Esophagus (tissue), 2 donors: ENCODE measurements at regions not wholly inside any gene's neighbourhood (a gene's known extent, or its start where the extent isn't known, plus 50 kb on each side); places are given as distances from the start of the nearest gene placed in this dataset.
"Not testable (repeated sequence)": the region's sequence is repeated elsewhere in the genome, so short reads cannot be mapped to it uniquely, and the experiment has no call there.

Source experiments
- H3K27ac ChIP-seq, 2 donors: one replicate each; pipeline ENCODE4 v1.5.1; 2013; ENCODE audit warnings: low read depth in 2 of 2, mild to moderate bottlenecking in 2 of 2, inconsistent platforms in 1 of 2, low read length in 1 of 2, moderate library complexity in 1 of 2
- H3K27me3 ChIP-seq, 2 donors: one replicate each; pipeline ENCODE4 v1.6.1; 2013; ENCODE audit warnings: low read length in 2 of 2, control low read depth in 1 of 2, mild to moderate bottlenecking in 1 of 2; ENCODE audit not compliant: insufficient read depth in 2 of 2, control insufficient read depth in 1 of 2
- H3K36me3 ChIP-seq, 2 donors: one replicate each; pipeline ENCODE4 v1.6.1; 2013; ENCODE audit warnings: low read length in 1 of 2; ENCODE audit not compliant: control insufficient read depth in 2 of 2, insufficient read depth in 2 of 2
- H3K4me1 ChIP-seq, 2 donors: one replicate each; pipeline ENCODE4 v1.6.1; 2013; ENCODE audit warnings: low read length in 1 of 2; ENCODE audit not compliant: control insufficient read depth in 2 of 2, insufficient read depth in 2 of 2
- H3K4me3 ChIP-seq, 2 donors: one replicate each; pipeline ENCODE4 v1.5.1; 2013; ENCODE audit warnings: low read length in 2 of 2, mild to moderate bottlenecking in 2 of 2, low read depth in 1 of 2, moderate library complexity in 1 of 2
- H3K9me3 ChIP-seq, 2 donors: one replicate each; pipeline ENCODE4 v1.6.1; 2013; ENCODE audit warnings: mild to moderate bottlenecking in 2 of 2, low read depth in 1 of 2, low read length in 1 of 2, moderate library complexity in 1 of 2; ENCODE audit not compliant: control insufficient read depth in 2 of 2, insufficient read depth in 1 of 2
- WGBS, 2 donors: extraction: QIAGEN DNeasy Blood & Tissue Kit; methylation state at CpG; one replicate each; pipeline ENCODE4 v1.1.7; 2013; 5-methylcytosine and 5-hydroxymethylcytosine counted together
- donor health status: healthy with polysubstance abuse.
- donor health status: Bipolar disorder and iron deficiency.

- no peak overlapping the region for H3K27ac ChIP-seq
- no peaks in the 10 kb centered on the region for H3K4me1 ChIP-seq
- H3K4me3 ChIP-seq, result no peak overlapping the region
- WGBS, 2 donors, result 79 to 85% methylated on average over 7 of the region's 7 CpGs
- no peaks in the 10 kb centered on the region for H3K9me3 ChIP-seq
- no peaks in the 10 kb centered on the region for H3K36me3 ChIP-seq
- no peaks in the 10 kb centered on the region for H3K27me3 ChIP-seq
These were observed 117.9 kb upstream of the DNAH14 start for GRCh38 chr1:224811564-224811963.

DNA sequence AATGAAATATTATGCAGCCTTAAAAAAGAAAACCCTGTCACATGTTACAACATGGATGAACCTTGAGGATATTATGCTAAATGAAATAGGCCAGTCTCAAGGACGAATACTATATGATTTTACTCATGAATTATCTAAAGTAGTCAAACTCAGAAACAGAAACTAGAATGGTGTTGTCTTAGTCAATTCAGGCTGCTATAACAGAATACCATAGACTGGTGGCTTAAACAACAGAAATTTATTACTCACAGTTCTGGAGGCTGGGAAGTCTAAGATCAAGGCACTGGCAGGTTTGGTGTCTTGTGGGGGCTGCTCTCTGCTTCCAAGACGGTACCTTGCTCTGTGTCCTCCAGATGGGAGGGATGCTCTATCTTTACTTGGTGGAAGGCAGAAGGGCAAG lies 113.8 kb upstream of the DNAH14 start:
- WGBS, 2 donors, result 80 to 82% methylated on average over 2 of the region's 2 CpGs
- no peaks in the 10 kb centered on the region for H3K27me3 ChIP-seq

GRCh38 chr1:224816062-224816461 lies 113.4 kb upstream of the DNAH14 start:
- Histone ChIP-seq H3K27me3 (no peaks in the 10 kb centered on the region), H3K36me3 (no peaks in the 10 kb centered on the region)

More for the DNA sequence above, 113.8 kb upstream of the DNAH14 start:
- Histone ChIP-seq H3K9me3 (no peaks in the 10 kb centered on the region), H3K4me3 (no peak overlapping the region), H3K4me1 (no peaks in the 10 kb centered on the region), H3K27ac (no peak overlapping the region), H3K36me3 (no peaks in the 10 kb centered on the region)

GRCh38 chr1:224817382-224817781 lies 112.1 kb upstream of the DNAH14 start:
- Histone ChIP-seq H3K27me3 (no peaks in the 10 kb centered on the region), H3K9me3 (peaks cover 0 to 2% of the 10 kb centered on the region in 2 donors), H3K27ac (no peak overlapping the region), H3K4me3 (no peak overlapping the region), H3K4me1 (no peaks in the 10 kb centered on the region), H3K36me3 (no peaks in the 10 kb centered on the region)
- WGBS, 2 donors, result 77 to 79% methylated on average over 3 of the region's 3 CpGs

More at GRCh38 chr1:224816062-224816461, 113.4 kb upstream of the DNAH14 start:
- Histone ChIP-seq H3K27ac (no peak overlapping the region), H3K9me3 (peaks cover 0 to 1% of the 10 kb centered on the region in 2 donors), H3K4me3 (no peak overlapping the region), H3K4me1 (no peaks in the 10 kb centered on the region)

DNA sequence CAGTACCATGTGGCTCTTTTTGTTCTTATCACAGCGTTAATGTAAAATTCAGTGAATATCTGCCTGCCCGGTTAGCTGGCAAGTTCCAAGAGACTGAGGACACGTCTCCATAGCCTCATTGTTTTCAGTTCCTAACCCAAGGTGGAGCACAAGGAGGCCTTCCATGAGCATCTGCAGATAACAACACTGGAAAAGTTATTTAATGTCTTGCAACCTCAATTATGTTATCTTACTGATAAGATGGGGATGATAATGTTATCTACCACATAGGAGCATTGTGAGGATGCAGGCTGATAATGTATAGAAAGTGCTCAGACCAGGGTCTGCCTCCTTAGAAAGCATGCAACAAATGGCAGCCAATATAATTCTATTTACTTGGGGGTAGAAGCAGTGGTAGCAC lies 109.6 kb upstream of the DNAH14 start:
- Histone ChIP-seq H3K9me3 (peaks cover 0 to 2% of the 10 kb centered on the region in 2 donors), H3K4me3 (no peak overlapping the region), H3K27ac (no peak overlapping the region), H3K27me3 (no peaks in the 10 kb centered on the region), H3K36me3 (no peaks in the 10 kb centered on the region), H3K4me1 (no peaks in the 10 kb centered on the region)
- 71% methylated on average over 3 of the region's 3 CpGs for WGBS, 2 donors

DNA sequence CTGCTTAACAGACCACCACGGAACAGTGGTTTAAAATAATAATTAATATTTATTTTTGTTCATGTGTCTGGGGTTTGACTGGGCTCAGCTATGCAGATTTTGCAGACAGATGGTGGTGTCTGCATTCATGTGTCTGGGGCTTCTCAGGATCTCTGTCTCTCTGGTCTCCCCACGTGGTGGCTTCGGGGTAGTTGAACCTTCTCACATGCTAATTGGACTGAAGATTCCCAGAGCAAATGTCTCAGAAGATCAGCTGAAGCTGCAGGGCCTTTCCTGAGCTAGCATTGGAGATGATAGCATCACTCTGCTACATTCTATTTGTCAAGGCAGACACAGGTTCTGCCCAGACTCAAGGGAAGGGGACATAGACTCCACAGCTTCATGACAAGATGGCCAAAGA lies 109.1 kb upstream of the DNAH14 start:
- Histone ChIP-seq H3K36me3 (no peaks in the 10 kb centered on the region), H3K27me3 (no peaks in the 10 kb centered on the region), H3K27ac (no peak overlapping the region), H3K4me3 (no peak overlapping the region), H3K9me3 (peaks cover 0 to 2% of the 10 kb centered on the region in 2 donors), H3K4me1 (no peaks in the 10 kb centered on the region)
- WGBS, 2 donors, result 62 to 70% methylated on average over 3 of the region's 3 CpGs

- WGBS, 2 donors, result 88 to 95% methylated on average over 8 of the region's 8 CpGs
- not testable (repeated sequence) for H3K9me3 ChIP-seq
These were observed 107.7 kb upstream of the DNAH14 start for GRCh38 chr1:224821751-224822150.

GRCh38 chr1:224825525-224826000 lies 103.9 kb upstream of the DNAH14 start:
- H3K4me1 ChIP-seq, result no peaks in the 10 kb centered on the region
- H3K9me3 ChIP-seq, result peaks cover 2% of the 10 kb centered on the region in 2 donors
- 59 to 70% methylated on average over 1 of the region's 1 CpG for WGBS, 2 donors
- H3K27me3 ChIP-seq, result no peaks in the 10 kb centered on the region
- no peak overlapping the region for H3K27ac ChIP-seq
- H3K36me3 ChIP-seq, result no peaks in the 10 kb centered on the region
- no peak overlapping the region for H3K4me3 ChIP-seq

More at GRCh38 chr1:224821751-224822150, 107.7 kb upstream of the DNAH14 start:
- not testable (repeated sequence) for H3K4me1 ChIP-seq, H3K36me3 ChIP-seq, H3K4me3 ChIP-seq, H3K27me3 ChIP-seq, H3K27ac ChIP-seq

GRCh38 chr1:224828691-224829090 lies 100.8 kb upstream of the DNAH14 start:
- H3K9me3 ChIP-seq, result peaks cover 2 to 5% of the 10 kb centered on the region in 2 donors
- no peak overlapping the region for H3K4me3 ChIP-seq
- no peaks in the 10 kb centered on the region for H3K36me3 ChIP-seq
- no peaks in the 10 kb centered on the region for H3K27me3 ChIP-seq
- no peaks in the 10 kb centered on the region for H3K4me1 ChIP-seq
- no peak overlapping the region for H3K27ac ChIP-seq

GRCh38 chr1:224831501-224831900 lies 98.0 kb upstream of the DNAH14 start:
- Histone ChIP-seq H3K27me3 (no peaks in the 10 kb centered on the region), H3K36me3 (no peaks in the 10 kb centered on the region), H3K9me3 (peaks cover 2 to 5% of the 10 kb centered on the region in 2 donors), H3K4me3 (no peak overlapping the region), H3K27ac (no peak overlapping the region), H3K4me1 (no peaks in the 10 kb centered on the region)
- WGBS, 2 donors, result 42 to 59% methylated on average over 3 of the region's 3 CpGs
